Stomach (tissue), 8 donors: ENCODE measurements at regions not wholly inside any gene's neighbourhood (a gene's known extent, or its start where the extent isn't known, plus 50 kb on each side); places are given as distances from the start of the nearest gene placed in this dataset.

Source experiments
- DNase-seq, 2 donors: peaks; one replicate each; pipeline versions ENCODE4 v3.0.0 to v3.0.0-alpha.2; 2013 to 2019
- H3K27ac ChIP-seq, 5 donors: fragments of 200-600 bp in 4 of 5; sonication (generic) in 4 of 5; one replicate each; pipeline ENCODE4 v1.5.1; 2013 to 2019; ENCODE audit warnings: mild to moderate bottlenecking in 1 of 5, moderate library complexity in 1 of 5
- H3K27me3 ChIP-seq, 3 donors: fragments of 200-600 bp; sonication (generic); one replicate each; pipeline ENCODE4 v1.5.1; 2017 to 2019; ENCODE audit warnings: mixed run types in 1 of 3
- H3K36me3 ChIP-seq, 4 donors: fragments of 200-600 bp; sonication (generic); 1 replicate in 3 of 4; 2 replicates in 1 of 4; pipeline ENCODE4 v1.5.1; 2016 to 2019
- H3K4me1 ChIP-seq, 4 donors: fragments of 200-600 bp; sonication (generic); one replicate each; pipeline ENCODE4 v1.5.1; 2016 to 2019
- H3K4me3 ChIP-seq, 4 donors: fragments of 200-600 bp; sonication (generic) in 3 of 4; one replicate each; pipeline ENCODE4 v1.5.1; 2016 to 2019; ENCODE audit warnings: mild to moderate bottlenecking in 1 of 4
- H3K9me3 ChIP-seq, 4 donors: fragments of 200-600 bp; sonication (generic); one replicate each; pipeline ENCODE4 v1.5.1; 2016 to 2019
- EP300 ChIP-seq: sonication (generic); formaldehyde crosslinking; IDR thresholded peaks from one replicate; pipeline ENCODE4 v1.6.1; 2017; ENCODE audit warnings: antibody characterized with exemption
- POLR2A ChIP-seq, 4 donors: fragments of 450-650 bp; IDR thresholded peaks; one replicate each; pipeline ENCODE4 v1.6.1; 2016; ENCODE audit warnings: antibody characterized with exemption in 4 of 4, control low read depth in 2 of 4, mild to moderate bottlenecking in 1 of 4, moderate library complexity in 1 of 4
- POLR2AphosphoS5 ChIP-seq, 3 donors: sonication (generic); formaldehyde crosslinking; IDR thresholded peaks; one replicate each; pipeline ENCODE4 v1.6.1; 2016; ENCODE audit warnings: antibody characterized with exemption in 3 of 3
- WGBS, 5 donors: extraction: QIAGEN DNeasy Blood & Tissue Kit in 3 of 5; methylation state at CpG; one replicate each; pipeline versions ENCODE4 v1.1.5 to v1.1.7; 2013 to 2018; 5-methylcytosine and 5-hydroxymethylcytosine counted together
- intact Hi-C: fragments of 100-400 bp; cut with DNase I; formaldehyde crosslinking; loops from one replicate; pipeline ENCODE4 v1.15.1; 2023; ENCODE audit warnings: low total_unique reads
- TF ChIP-seq, protein P1 (sequence below), 7 experiments: fragments of 450-650 bp in 4 of 7; fragments of 200-600 bp in 3 of 7; sonication (generic) in 3 of 7; IDR thresholded peaks; one replicate each; pipeline ENCODE4 v1.5.1; 2016 to 2019; ENCODE audit warnings: antibody characterized with exemption in 7 of 7, control low read depth in 2 of 7, mild to moderate bottlenecking in 1 of 7
- donor health status: healthy with polysubstance abuse.
- donor health status: Bipolar disorder and iron deficiency.
- donor health status: healthy.

DNA sequence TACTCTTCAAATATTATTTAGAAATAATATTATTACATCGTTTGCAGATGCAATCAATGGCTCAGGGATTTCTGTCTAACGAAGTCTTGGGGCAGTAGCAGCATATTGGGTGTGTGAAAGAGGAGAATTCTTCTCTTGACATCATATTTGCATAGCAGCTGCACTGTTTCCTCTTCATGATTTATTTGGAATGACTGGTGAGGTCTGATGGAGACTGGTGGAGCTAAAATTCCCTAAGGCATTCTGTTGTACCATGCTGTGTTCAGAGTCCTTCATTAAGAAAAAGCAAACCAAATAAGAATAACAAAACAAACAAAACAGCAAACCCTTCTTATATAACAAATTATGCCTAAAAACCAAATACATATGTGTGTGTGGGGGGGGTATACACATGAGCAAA, 177.6 kb downstream of the DIRAS2 start:
- Histone ChIP-seq H3K4me1 (no peaks in the 10 kb centered on the region), H3K27me3 (no peaks in the 10 kb centered on the region), H3K9me3 (no peaks in the 10 kb centered on the region), H3K36me3 (no peaks in the 10 kb centered on the region), H3K4me3 (no peak overlapping the region), H3K27ac (no peak overlapping the region)
- no peak for DNase-seq
- intact Hi-C loops: no loop called here
- 42 to 56% (median 46%) methylated on average over 2 of the region's 2 CpGs for WGBS, 5 donors
- TF ChIP-seq POLR2AphosphoS5 (IDR thresholded peaks at IDR 0.05) (no peak), POLR2A (IDR thresholded peaks at IDR 0.05) (no peak), EP300 (no peak)
- TF ChIP-seq, protein P1, sequence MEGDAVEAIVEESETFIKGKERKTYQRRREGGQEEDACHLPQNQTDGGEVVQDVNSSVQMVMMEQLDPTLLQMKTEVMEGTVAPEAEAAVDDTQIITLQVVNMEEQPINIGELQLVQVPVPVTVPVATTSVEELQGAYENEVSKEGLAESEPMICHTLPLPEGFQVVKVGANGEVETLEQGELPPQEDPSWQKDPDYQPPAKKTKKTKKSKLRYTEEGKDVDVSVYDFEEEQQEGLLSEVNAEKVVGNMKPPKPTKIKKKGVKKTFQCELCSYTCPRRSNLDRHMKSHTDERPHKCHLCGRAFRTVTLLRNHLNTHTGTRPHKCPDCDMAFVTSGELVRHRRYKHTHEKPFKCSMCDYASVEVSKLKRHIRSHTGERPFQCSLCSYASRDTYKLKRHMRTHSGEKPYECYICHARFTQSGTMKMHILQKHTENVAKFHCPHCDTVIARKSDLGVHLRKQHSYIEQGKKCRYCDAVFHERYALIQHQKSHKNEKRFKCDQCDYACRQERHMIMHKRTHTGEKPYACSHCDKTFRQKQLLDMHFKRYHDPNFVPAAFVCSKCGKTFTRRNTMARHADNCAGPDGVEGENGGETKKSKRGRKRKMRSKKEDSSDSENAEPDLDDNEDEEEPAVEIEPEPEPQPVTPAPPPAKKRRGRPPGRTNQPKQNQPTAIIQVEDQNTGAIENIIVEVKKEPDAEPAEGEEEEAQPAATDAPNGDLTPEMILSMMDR (IDR thresholded peaks at IDR 0.05): no peak

DNA sequence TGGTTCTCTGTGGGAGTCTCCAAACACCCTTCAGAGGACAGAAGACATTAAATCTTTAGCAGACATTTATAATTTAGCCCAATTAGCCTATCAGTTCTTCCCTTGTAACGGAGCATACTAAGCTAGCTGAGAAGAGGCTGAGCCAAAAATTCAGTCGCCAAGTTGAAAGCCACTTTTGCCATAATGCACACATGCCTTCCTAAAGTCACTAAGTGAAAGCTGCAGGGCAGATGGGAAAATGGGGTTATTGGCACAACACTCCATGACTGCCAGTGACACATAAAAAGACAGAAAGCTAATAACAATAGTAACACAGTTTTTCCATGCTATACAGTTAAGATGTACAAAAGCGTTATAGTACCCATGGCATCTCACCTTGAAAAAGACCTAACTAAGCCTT, 176.2 kb downstream of the DIRAS2 start:
- H3K4me3 ChIP-seq: no peak overlapping the region
- no peak for DNase-seq
- WGBS, 5 donors: 81 to 94% (median 88%) methylated on average over 3 of the region's 3 CpGs
- TF ChIP-seq, protein P1 (IDR thresholded peaks at IDR 0.05): no peak
- TF ChIP-seq POLR2AphosphoS5 (IDR thresholded peaks at IDR 0.05): no peak
- no peak for TF ChIP-seq EP300
- no peak for TF ChIP-seq POLR2A (IDR thresholded peaks at IDR 0.05)
- intact Hi-C loops: no loop called here
- no peaks in the 10 kb centered on the region for H3K9me3 ChIP-seq
- no peaks in the 10 kb centered on the region for H3K27me3 ChIP-seq
- H3K27ac ChIP-seq: no peak overlapping the region
- H3K4me1 ChIP-seq: no peaks in the 10 kb centered on the region
- H3K36me3 ChIP-seq: no peaks in the 10 kb centered on the region

DNA sequence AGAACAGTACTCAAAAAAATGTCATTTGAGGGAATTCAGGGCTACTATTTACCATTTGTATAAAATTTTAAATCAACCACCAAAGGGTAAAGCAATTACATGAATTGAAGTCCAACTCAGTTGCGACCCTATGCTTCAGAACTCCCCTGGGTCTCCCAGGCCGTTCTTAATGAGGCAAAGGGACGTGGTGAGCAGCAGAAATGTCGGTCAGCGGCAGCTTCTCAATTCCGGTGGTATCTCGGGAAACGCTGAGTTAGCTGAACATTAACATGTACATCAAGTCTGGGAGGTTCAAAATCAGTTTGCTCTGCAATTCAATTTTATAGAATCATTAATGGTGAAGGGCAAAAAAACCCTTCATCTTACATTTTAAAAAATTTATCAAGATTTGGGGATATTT, 173.2 kb downstream of the DIRAS2 start:
- intact Hi-C loops: no loop called here
- Histone ChIP-seq H3K4me3 (no peak overlapping the region), H3K9me3 (no peaks in the 10 kb centered on the region), H3K4me1 (no peaks in the 10 kb centered on the region), H3K36me3 (no peaks in the 10 kb centered on the region), H3K27me3 (no peaks in the 10 kb centered on the region), H3K27ac (no peak overlapping the region)
- WGBS, 5 donors: 72 to 83% (median 76%) methylated on average over 8 of the region's 8 CpGs
- DNase-seq: no peak
- TF ChIP-seq POLR2A (IDR thresholded peaks at IDR 0.05) (no peak), EP300 (no peak), POLR2AphosphoS5 (IDR thresholded peaks at IDR 0.05) (no peak)
- TF ChIP-seq, protein P1 (IDR thresholded peaks at IDR 0.05): no peak

DNA sequence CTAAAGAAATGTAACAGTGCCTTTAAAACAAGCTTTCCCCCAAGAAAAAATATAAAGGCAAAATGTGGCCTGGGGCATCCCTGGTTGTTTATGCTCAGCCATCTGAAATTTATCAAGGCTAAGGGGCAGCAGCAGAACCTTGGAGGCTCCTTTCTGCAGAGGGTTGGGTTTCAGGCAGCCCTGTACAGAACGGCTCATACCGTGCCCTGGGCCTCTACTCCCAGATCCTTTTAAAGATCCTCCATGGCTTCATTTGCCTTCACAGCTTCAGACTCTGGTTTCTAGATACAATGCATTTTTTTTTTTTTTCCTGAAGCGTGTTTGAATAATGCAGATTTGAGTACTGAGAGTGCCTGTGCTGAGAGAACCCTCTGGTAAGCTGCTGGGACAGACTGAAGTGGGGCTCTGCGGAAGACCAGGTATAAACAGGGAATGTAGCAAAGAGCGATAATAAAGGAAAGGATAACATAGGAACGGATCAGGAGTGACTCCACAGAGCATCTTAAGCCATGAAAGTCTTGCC, 172.7 kb downstream of the DIRAS2 start:
- Histone ChIP-seq H3K36me3 (no peaks in the 10 kb centered on the region), H3K4me3 (no peak overlapping the region), H3K27me3 (no peaks in the 10 kb centered on the region), H3K4me1 (no peaks in the 10 kb centered on the region), H3K27ac (no peak overlapping the region), H3K9me3 (no peaks in the 10 kb centered on the region)
- DNase-seq: no peak
- intact Hi-C loops: no loop called here
- WGBS, 5 donors: 84 to 92% (median 87%) methylated on average over 6 of the region's 6 CpGs
- TF ChIP-seq, protein P1 (IDR thresholded peaks at IDR 0.05): no peak
- TF ChIP-seq POLR2AphosphoS5 (IDR thresholded peaks at IDR 0.05) (no peak), EP300 (no peak), POLR2A (IDR thresholded peaks at IDR 0.05) (no peak)
